GM23338 (cell line): ENCODE measurements at regions not wholly inside any gene's neighbourhood (a gene's known extent, or its start where the extent isn't known, plus 50 kb on each side); places are given as distances from the start of the nearest gene placed in this dataset.

Experiments used
- ATAC-seq: fragments of 200-7000 bp; cut with Tn5 transposase; 3 replicates; pipeline ENCODE4 v1.9.1; 2020
- DNase-seq: peaks from one replicate; pipeline ENCODE4 v3.0.0-alpha.2; 2015; ENCODE audit warnings: low spot score
- H2AFZ ChIP-seq: fragments of 200-600 bp; sonication (generic); 2 replicates; pipeline ENCODE4 v1.8.0; 2016; ENCODE audit warnings: antibody characterized with exemption, mild to moderate bottlenecking, moderate library complexity
- H3F3A ChIP-seq: fragments of 200-600 bp; sonication (generic); replicated peaks from 2 replicates; pipeline ENCODE4 v1.8.0; 2017; ENCODE audit warnings: antibody characterized with exemption, mixed run types, low read depth
- H3K27ac ChIP-seq: fragments of 200-600 bp; sonication (generic); 2 replicates; pipeline ENCODE4 v1.6.1; 2016; ENCODE audit warnings: low read depth
- H3K27me3 ChIP-seq: fragments of 200-600 bp; sonication (generic); 2 replicates; pipeline ENCODE4 v1.8.0; 2016; ENCODE audit warnings: mild to moderate bottlenecking, mixed run types, moderate library complexity; ENCODE audit not compliant: insufficient read depth
- H3K36me3 ChIP-seq: fragments of 200-600 bp; sonication (generic); 2 replicates; pipeline ENCODE4 v1.8.0; 2016; ENCODE audit warnings: mild to moderate bottlenecking; ENCODE audit not compliant: insufficient read depth
- H3K4me1 ChIP-seq: fragments of 200-600 bp; sonication (generic); 2 replicates; pipeline ENCODE4 v1.8.0; 2016; ENCODE audit warnings: mild to moderate bottlenecking, moderate library complexity; ENCODE audit not compliant: insufficient read depth
- H3K4me2 ChIP-seq: fragments of 200-600 bp; sonication (generic); 2 replicates; pipeline ENCODE4 v1.7.1; 2017; ENCODE audit warnings: mixed run types
- H3K4me3 ChIP-seq: fragments of 200-600 bp; sonication (generic); 2 replicates; pipeline ENCODE4 v1.6.1; 2016; ENCODE audit warnings: mixed run types
- H3K79me2 ChIP-seq: fragments of 200-600 bp; sonication (generic); replicated peaks from 2 replicates; pipeline ENCODE4 v1.8.0; 2017; ENCODE audit warnings: mild to moderate bottlenecking; ENCODE audit not compliant: insufficient read depth
- H3K9me2 ChIP-seq: fragments of 200-600 bp; sonication (generic); 2 replicates; pipeline ENCODE4 v1.8.0; 2017; ENCODE audit not compliant: insufficient read depth
- H4K20me1 ChIP-seq: fragments of 200-600 bp; sonication (generic); replicated peaks from 2 replicates; pipeline ENCODE4 v1.8.0; 2017; ENCODE audit warnings: mild to moderate bottlenecking; ENCODE audit not compliant: insufficient read depth
- H3K27ac Mint-ChIP-seq: 2 replicates; pipeline ENCODE4 v1.8.0; 2020; ENCODE audit warnings: inconsistent platforms, mild to moderate bottlenecking, moderate library complexity, mixed read lengths
- H3K27me3 Mint-ChIP-seq: 3 replicates; pipeline ENCODE4 v1.8.0; 2022; ENCODE audit warnings: low read depth, mild to moderate bottlenecking, moderate library complexity, mixed read lengths, inconsistent platforms; ENCODE audit not compliant: insufficient read depth, poor library complexity
- H3K36me3 Mint-ChIP-seq: 3 replicates; pipeline ENCODE4 v1.8.0; 2021; ENCODE audit warnings: low read depth, mild to moderate bottlenecking, inconsistent platforms, moderate library complexity, mixed read lengths
- H3K4me1 Mint-ChIP-seq: 3 replicates; pipeline ENCODE4 v1.8.0; 2020; ENCODE audit warnings: mild to moderate bottlenecking, inconsistent platforms, mixed read lengths
- H3K4me3 Mint-ChIP-seq: 3 replicates; pipeline ENCODE4 v1.8.0; 2021; ENCODE audit warnings: moderate library complexity, mild to moderate bottlenecking, inconsistent platforms, mixed read lengths
- H3K9me3 Mint-ChIP-seq: 3 replicates; pipeline ENCODE4 v1.8.0; 2020; ENCODE audit warnings: moderate library complexity, mild to moderate bottlenecking, inconsistent platforms, mixed read lengths
- CREB1 ChIP-seq: fragments of 250-450 bp; sonication (Bioruptor Pico); IDR thresholded peaks from 2 replicates; pipeline ENCODE4 v1.5.0; 2020; ENCODE audit warnings: low read depth, mild to moderate bottlenecking, moderate library complexity
- EZH2 ChIP-seq: fragments of 200-600 bp; sonication (generic); IDR thresholded peaks from one replicate; pipeline ENCODE4 v1.8.0; 2017; ENCODE audit warnings: antibody characterized with exemption, mild to moderate bottlenecking, low read depth; ENCODE audit not compliant: unreplicated experiment
- EZH2phosphoT487 ChIP-seq: fragments of 200-600 bp; sonication (generic); IDR thresholded peaks from one replicate; pipeline ENCODE4 v1.8.1; 2018; ENCODE audit warnings: antibody characterized with exemption; ENCODE audit not compliant: unreplicated experiment
- JUNB ChIP-seq: IDR thresholded peaks from one replicate; pipeline ENCODE4 v1.6.1; 2016; ENCODE audit warnings: antibody characterized with exemption; ENCODE audit not compliant: unreplicated experiment
- NANOG ChIP-seq: IDR thresholded peaks from 2 replicates; pipeline ENCODE4 v1.6.1; 2016; ENCODE audit warnings: antibody characterized with exemption, borderline replicate concordance
- STAT1 ChIP-seq: IDR thresholded peaks from one replicate; pipeline ENCODE4 v1.6.1; 2016; ENCODE audit warnings: antibody characterized with exemption; ENCODE audit not compliant: unreplicated experiment
- ZNF114 ChIP-seq: fragments of 250-450 bp; sonication (Bioruptor Pico); IDR thresholded peaks from 2 replicates; pipeline ENCODE4 v1.5.0; 2020; ENCODE audit warnings: mild to moderate bottlenecking, moderate library complexity
- TF ChIP-seq, protein P1 (sequence below): IDR thresholded peaks from 2 replicates; pipeline ENCODE4 v1.6.1; 2016; ENCODE audit warnings: antibody characterized with exemption
- TF ChIP-seq, protein P2 (sequence below), 2 experiments: fragments of 200-600 bp in 1 of 2; sonication (generic) in 1 of 2; conservative IDR thresholded peaks; 2 replicates each; pipeline versions ENCODE4 v1.5.1 to v1.6.1; 2016 to 2017; ENCODE audit warnings: antibody characterized with exemption in 2 of 2, low read depth in 2 of 2, mild to moderate bottlenecking in 2 of 2, moderate library complexity in 1 of 2

DNA sequence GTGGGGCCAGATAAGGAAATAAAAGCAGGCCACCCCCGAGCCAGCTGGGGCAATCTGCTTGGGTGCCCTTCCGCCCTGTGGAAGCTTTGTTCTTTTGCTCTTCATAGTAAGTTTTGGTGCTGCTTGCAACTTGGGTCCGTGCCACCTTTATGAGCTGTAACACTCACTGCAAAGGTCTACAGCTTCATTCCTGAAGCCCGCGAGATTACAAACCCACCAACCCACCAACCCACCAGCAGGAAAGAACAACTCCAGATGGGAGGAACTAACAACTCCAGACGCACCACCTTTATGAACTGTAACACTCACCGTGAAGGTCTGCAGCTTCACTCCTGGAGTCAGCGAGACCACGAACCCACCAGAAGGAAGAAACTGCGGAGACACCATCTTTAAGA lies 84.2 kb upstream of the ARRDC4 start (continued):
- no peak for TF ChIP-seq NANOG
- TF ChIP-seq ZNF114 (CRISPR knock-in tag) = no peak
- no peak for TF ChIP-seq EZH2phosphoT487
- TF ChIP-seq, protein P1, sequence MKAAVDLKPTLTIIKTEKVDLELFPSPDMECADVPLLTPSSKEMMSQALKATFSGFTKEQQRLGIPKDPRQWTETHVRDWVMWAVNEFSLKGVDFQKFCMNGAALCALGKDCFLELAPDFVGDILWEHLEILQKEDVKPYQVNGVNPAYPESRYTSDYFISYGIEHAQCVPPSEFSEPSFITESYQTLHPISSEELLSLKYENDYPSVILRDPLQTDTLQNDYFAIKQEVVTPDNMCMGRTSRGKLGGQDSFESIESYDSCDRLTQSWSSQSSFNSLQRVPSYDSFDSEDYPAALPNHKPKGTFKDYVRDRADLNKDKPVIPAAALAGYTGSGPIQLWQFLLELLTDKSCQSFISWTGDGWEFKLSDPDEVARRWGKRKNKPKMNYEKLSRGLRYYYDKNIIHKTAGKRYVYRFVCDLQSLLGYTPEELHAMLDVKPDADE = no peak

DNA sequence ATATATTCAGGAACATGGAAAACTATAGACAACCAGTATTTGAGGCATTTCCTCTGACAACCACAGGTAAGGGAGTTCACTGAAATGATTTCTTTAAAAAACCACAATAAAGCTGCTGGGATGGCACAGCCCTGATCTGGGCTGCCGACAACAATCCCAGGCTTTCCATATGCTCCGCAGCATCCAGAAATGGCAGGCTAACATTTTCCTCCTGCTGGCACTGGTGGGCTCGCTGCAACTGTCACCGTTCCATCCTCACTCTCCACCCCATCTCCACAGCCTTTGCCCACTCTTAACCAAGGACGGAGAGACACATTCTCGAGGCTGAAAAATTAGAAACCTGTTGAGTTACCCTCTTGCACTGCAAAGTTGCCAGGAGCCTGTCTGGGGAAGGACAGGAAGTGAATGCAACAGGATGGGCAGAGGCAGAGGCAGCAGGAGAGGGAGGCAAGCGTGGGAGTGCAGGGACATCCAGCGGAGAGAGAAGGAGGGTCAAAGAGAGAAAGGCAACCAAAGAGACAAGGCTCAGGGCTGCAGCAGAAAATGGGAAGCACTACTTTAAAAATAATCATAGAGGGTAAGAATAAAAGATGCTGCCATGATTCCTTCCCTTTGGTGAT lies 79.0 kb upstream of the ARRDC4 start:
- H3K4me3 ChIP-seq = no peak overlapping the region
- H3F3A ChIP-seq = no peaks in the 10 kb centered on the region
- H3K79me2 ChIP-seq = no peaks in the 10 kb centered on the region
- H3K27ac ChIP-seq = no peak overlapping the region
- peak overlapping the region; percentile 78 for H2AFZ ChIP-seq
- H3K27me3 ChIP-seq = no peaks in the 10 kb centered on the region
- no peaks in the 10 kb centered on the region for H4K20me1 ChIP-seq
- no peaks in the 10 kb centered on the region for H3K36me3 ChIP-seq
- H3K36me3 Mint-ChIP-seq = no peaks in the 10 kb centered on the region
- no peaks in the 10 kb centered on the region for H3K4me1 ChIP-seq
- H3K9me3 Mint-ChIP-seq = peaks cover 7% of the 10 kb centered on the region; the same call in 1 of the 3 replicates
- no peak overlapping the region for H3K4me3 Mint-ChIP-seq
- DNase-seq (peak; percentile 11), ATAC-seq (peak; percentile 28; the same call in 1 of the 3 replicates)
- H3K27ac Mint-ChIP-seq = no peak overlapping the region
- H3K4me1 Mint-ChIP-seq = peaks cover 4% of the 10 kb centered on the region
- peaks cover 3% of the 10 kb centered on the region for H3K27me3 Mint-ChIP-seq
- no peaks in the 10 kb centered on the region for H3K9me2 ChIP-seq
- no peak for TF ChIP-seq NANOG
- TF ChIP-seq ZNF114 (CRISPR knock-in tag) = no peak
- TF ChIP-seq, protein P2, sequence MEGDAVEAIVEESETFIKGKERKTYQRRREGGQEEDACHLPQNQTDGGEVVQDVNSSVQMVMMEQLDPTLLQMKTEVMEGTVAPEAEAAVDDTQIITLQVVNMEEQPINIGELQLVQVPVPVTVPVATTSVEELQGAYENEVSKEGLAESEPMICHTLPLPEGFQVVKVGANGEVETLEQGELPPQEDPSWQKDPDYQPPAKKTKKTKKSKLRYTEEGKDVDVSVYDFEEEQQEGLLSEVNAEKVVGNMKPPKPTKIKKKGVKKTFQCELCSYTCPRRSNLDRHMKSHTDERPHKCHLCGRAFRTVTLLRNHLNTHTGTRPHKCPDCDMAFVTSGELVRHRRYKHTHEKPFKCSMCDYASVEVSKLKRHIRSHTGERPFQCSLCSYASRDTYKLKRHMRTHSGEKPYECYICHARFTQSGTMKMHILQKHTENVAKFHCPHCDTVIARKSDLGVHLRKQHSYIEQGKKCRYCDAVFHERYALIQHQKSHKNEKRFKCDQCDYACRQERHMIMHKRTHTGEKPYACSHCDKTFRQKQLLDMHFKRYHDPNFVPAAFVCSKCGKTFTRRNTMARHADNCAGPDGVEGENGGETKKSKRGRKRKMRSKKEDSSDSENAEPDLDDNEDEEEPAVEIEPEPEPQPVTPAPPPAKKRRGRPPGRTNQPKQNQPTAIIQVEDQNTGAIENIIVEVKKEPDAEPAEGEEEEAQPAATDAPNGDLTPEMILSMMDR (conservative IDR thresholded peaks at IDR 0.05; ENCODE audit: low read depth in 2 of 2) = 0 out of 4 replicates have a peak, but pooled peaks of 1 of the 2 experiments have one; percentile 13
- TF ChIP-seq STAT1 = no peak
- no peak overlapping the region for H3K4me2 ChIP-seq

DNA sequence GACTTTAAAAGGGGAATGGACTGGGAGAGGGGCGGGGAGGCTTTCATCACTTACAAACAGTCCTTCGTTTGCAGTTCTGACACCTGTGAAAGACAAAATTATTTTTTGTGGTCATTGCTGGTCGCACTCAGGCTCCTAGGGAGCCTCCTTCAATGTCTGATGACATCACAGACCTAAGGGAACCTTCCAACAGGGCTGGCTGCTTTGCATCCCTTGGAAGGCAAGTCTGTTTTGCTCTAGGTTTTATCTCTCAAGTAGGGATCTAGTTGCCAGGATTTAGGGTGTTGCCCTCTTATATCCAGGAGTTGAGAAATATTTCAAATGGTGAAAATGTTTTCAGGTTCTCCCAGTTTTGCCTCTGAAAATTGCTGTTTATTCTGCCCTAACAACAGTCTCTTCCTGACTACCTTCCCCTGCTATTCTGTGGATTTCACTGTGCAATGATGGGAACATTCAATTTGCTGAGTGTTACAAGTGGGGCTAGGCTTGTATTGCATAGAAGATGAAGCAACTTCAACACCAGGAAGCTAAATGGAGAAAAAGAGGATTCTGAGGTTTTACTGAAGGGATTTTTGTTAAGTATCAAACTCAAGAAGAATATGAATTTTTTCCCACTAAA lies 75.9 kb upstream of the ARRDC4 start:
- peaks cover 4% of the 10 kb centered on the region for H3K4me1 Mint-ChIP-seq
- H3K36me3 Mint-ChIP-seq = no peaks in the 10 kb centered on the region
- H3K27me3 Mint-ChIP-seq = peaks cover 3% of the 10 kb centered on the region
- Histone ChIP-seq H2AFZ (no peak overlapping the region), H3K36me3 (no peaks in the 10 kb centered on the region), H3K4me1 (no peaks in the 10 kb centered on the region), H4K20me1 (no peaks in the 10 kb centered on the region), H3K27me3 (no peaks in the 10 kb centered on the region), H3K4me3 (no peak overlapping the region), H3K4me2 (no peak overlapping the region), H3K79me2 (no peaks in the 10 kb centered on the region), H3F3A (no peaks in the 10 kb centered on the region), H3K27ac (no peak overlapping the region), H3K9me2 (no peaks in the 10 kb centered on the region)
- H3K27ac Mint-ChIP-seq = no peak overlapping the region
- H3K9me3 Mint-ChIP-seq = no peaks in the 10 kb centered on the region
- no peak overlapping the region for H3K4me3 Mint-ChIP-seq
- DNase-seq (no peak), ATAC-seq (no peak)
- TF ChIP-seq, protein P1 = no peak
- no peak for TF ChIP-seq ZNF114 (CRISPR knock-in tag)
- TF ChIP-seq, protein P2 (conservative IDR thresholded peaks at IDR 0.05; ENCODE audit: low read depth in 2 of 2) = no peak
- no peak for TF ChIP-seq EZH2
- no peak for TF ChIP-seq CREB1 (CRISPR knock-in tag)
- TF ChIP-seq JUNB = no peak
